HepG2 (cell line): ENCODE measurements at regions not wholly inside any gene's neighbourhood (a gene's known extent, or its start where the extent isn't known, plus 50 kb on each side); places are given as distances from the start of the nearest gene placed in this dataset.

ENCODE experiments used
- ATAC-seq: fragments of 200-7000 bp; cut with Tn5 transposase; 3 replicates; pipeline ENCODE4 v1.9.1; 2020; ENCODE audit warnings: mild to moderate bottlenecking, moderate library complexity
- BruUV-seq: library from RNA; stranded (reverse); fragments of 400-500 nt; replicated peaks from 2 replicates; lab custom pipeline; 2021; lab: Mats Ljungman, UMichigan
- CTCF ChIA-PET: fragments of 300-600 bp; formaldehyde crosslinking; extraction: SDS; loops from one replicate; lab custom pipeline; 2021; ENCODE audit warnings: low total read pairs, inconsistent platforms, low intra/inter-chr PET ratio; lab: Yijun Ruan, JAX
- POLR2A ChIA-PET: fragments of 350-600 bp; sonication (Branson Sonifier 250); formaldehyde crosslinking; loops from one replicate; lab custom pipeline; 2020; ENCODE audit warnings: antibody characterized with exemption, inconsistent platforms; lab: Yijun Ruan, JAX
- DNase-seq: peaks from one replicate; pipeline ENCODE4 v3.0.0-alpha.2; 2015; ENCODE audit warnings: low spot score
- FAIRE-seq: peaks from 3 replicates; lab custom pipeline; 2011; peaks lifted over from hg19 to GRCh38; lab: Jason Lieb, UNC
- H2AFZ ChIP-seq: one replicate; pipeline ENCODE4 v1.6.1; 2011; ENCODE audit warnings: low read length, inconsistent platforms
- H3K27ac ChIP-seq: fragments of 300-600 bp; 3 replicates; pipeline ENCODE4 v1.8.0; 2011; ENCODE audit warnings: mixed run types, mild to moderate bottlenecking, mixed read lengths, low read length, inconsistent platforms; ENCODE audit not compliant: insufficient read depth; ENCODE audit errors: extremely low read length
- H3K27me3 ChIP-seq, 2 experiments: fragments of 200-600 bp in 1 of 2; 2 replicates in 1 of 2; 3 replicates in 1 of 2; pipeline versions ENCODE4 v1.6.0 to v1.8.0; 2011; ENCODE audit warnings: low read length in 2 of 2, mild to moderate bottlenecking in 2 of 2, moderate library complexity in 2 of 2, inconsistent platforms in 1 of 2; ENCODE audit not compliant: insufficient read depth in 2 of 2, control insufficient read depth in 1 of 2
- H3K36me3 ChIP-seq, 2 experiments: fragments of 200-600 bp in 1 of 2; replicated peaks in 1 of 2; 2 replicates in 1 of 2; 3 replicates in 1 of 2; pipeline versions ENCODE4 v1.5.1 to v1.8.0; 2011; ENCODE audit warnings: low read length in 2 of 2, inconsistent platforms in 1 of 2; ENCODE audit not compliant: insufficient read depth in 2 of 2, control insufficient read depth in 1 of 2
- H3K4me1 ChIP-seq: 2 replicates; pipeline ENCODE4 v1.5.1; 2012; ENCODE audit warnings: low read length, inconsistent platforms; ENCODE audit not compliant: insufficient read depth
- H3K4me2 ChIP-seq: 2 replicates; pipeline ENCODE4 v1.6.0; 2011; ENCODE audit warnings: low read depth, low read length, inconsistent platforms
- H3K4me3 ChIP-seq, 3 experiments: fragments of 200-600 bp in 1 of 3; sonication (generic), shearing (Covaris generic) in 1 of 3; replicated peaks in 1 of 3; 2 replicates each; pipeline ENCODE4 v1.5.1; 2011 to 2016; ENCODE audit warnings: low read length in 3 of 3, inconsistent platforms in 2 of 3, low read depth in 2 of 3, mild to moderate bottlenecking in 2 of 3, control low read depth in 1 of 3, mixed read lengths in 1 of 3; ENCODE audit not compliant: insufficient read depth in 1 of 3
- H3K79me2 ChIP-seq: one replicate; pipeline ENCODE4 v1.6.1; 2011; ENCODE audit warnings: low read length, inconsistent platforms; ENCODE audit not compliant: insufficient read depth
- H3K9ac ChIP-seq: 2 replicates; pipeline ENCODE4 v1.6.0; 2011; ENCODE audit warnings: mild to moderate bottlenecking, low read depth, low read length, inconsistent platforms; ENCODE audit not compliant: insufficient read depth
- H3K9me3 ChIP-seq: 2 replicates; pipeline ENCODE4 v1.5.1; 2012; ENCODE audit warnings: mild to moderate bottlenecking, low read length
- H4K20me1 ChIP-seq: 2 replicates; pipeline ENCODE4 v1.6.0; 2011; ENCODE audit warnings: inconsistent platforms, mild to moderate bottlenecking, low read length, moderate library complexity; ENCODE audit not compliant: insufficient read depth
- CEBPB ChIP-seq: IDR thresholded peaks from 2 replicates; pipeline ENCODE4 v1.6.1; 2011; ENCODE audit warnings: low read depth, low read length, improper control_type of control experiment, borderline replicate concordance
- TOPORS ChIP-seq: sonication (generic); formaldehyde crosslinking; IDR thresholded peaks from 2 replicates; pipeline ENCODE4 v1.8.0; 2023; ENCODE audit warnings: mild to moderate bottlenecking, missing genetic modification reagents
- ZNF367 ChIP-seq: sonication (generic); formaldehyde crosslinking; IDR thresholded peaks from 2 replicates; pipeline ENCODE4 v1.4.0; 2020; ENCODE audit warnings: missing genetic modification reagents, borderline replicate concordance
- ZNF614 ChIP-seq: IDR thresholded peaks from 2 replicates; pipeline ENCODE4 v1.6.1; 2018; ENCODE audit warnings: missing biosample characterization, missing genetic modification reagents, inconsistent platforms, borderline replicate concordance
- WGBS: methylation state at CpG from one replicate; pipeline ENCODE4 v1.1.6; 2017; ENCODE audit warnings: low lambda C conversion rate; 5-methylcytosine and 5-hydroxymethylcytosine counted together
- in situ Hi-C: cut with HindIII; loops from 2 replicates; pipeline ENCODE4 v1.10.0; 2017; ENCODE audit warnings: low pct_unique_long_range_greater_than_20kb; ENCODE audit not compliant: extremely low pct_ligation_motif_present
- intact Hi-C: fragments of 100-400 bp; cut with micrococcal nuclease; formaldehyde crosslinking; loops from one replicate; pipeline ENCODE4 v1.10.0; 2022; ENCODE audit not compliant: unreplicated experiment

DNA sequence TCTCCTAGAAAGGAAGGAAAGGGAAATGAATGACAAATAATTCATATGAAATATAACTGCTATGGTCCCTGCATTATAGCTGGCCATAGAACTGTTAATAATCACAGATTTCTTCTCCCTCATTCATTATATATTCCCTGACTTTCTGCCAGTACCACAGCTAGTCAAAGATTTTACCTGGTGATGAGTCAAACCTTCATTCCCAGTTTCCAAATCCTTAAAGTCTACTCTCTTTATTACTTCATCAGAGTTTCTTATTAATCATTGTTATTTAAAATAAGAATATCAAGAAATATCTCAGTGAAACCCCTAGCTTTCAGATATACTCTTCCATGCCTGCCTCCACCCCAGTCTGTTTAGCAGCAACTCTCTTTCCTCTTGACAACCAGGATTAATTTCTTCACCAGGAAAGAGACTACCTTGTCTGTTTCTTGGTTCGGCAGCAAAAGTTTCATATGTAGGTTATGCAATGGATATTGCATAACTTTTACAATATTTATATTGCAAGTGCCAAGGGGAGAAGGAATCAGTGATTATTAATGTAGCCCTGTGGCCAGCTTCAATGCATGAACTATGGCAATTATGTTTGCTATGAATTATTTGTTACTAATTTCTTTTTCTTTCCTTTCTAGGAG lies 533.8 kb downstream of the FBXO15 start:
- H3K9me3 ChIP-seq, result no peaks in the 10 kb centered on the region
- FAIRE-seq (no peak), ATAC-seq (no peak), DNase-seq (no peak)
- no TSS peak for BruUV-seq
- H3K4me2 ChIP-seq, result no peak overlapping the region
- no peaks in the 10 kb centered on the region for H4K20me1 ChIP-seq
- TF ChIP-seq CEBPB (0 out of 2 replicates have a peak, but pooled peaks have one; percentile 16), ZNF614 (no peak), TOPORS (CRISPR knock-in tag) (no peak)
- in situ Hi-C loops, result no loop called here
- H3K9ac ChIP-seq, result no peak overlapping the region
- CTCF ChIA-PET, result no interaction called here
- intact Hi-C loops, result no loop called here
- no peak overlapping the region for H3K27ac ChIP-seq
- POLR2A ChIA-PET, result no interaction called here
- no peak overlapping the region for H2AFZ ChIP-seq
- no peaks in the 10 kb centered on the region for H3K4me1 ChIP-seq
- H3K36me3 ChIP-seq, result no peaks in the 10 kb centered on the region
- 0% methylated on average over 1 of the region's 1 CpG for WGBS
- H3K4me3 ChIP-seq, result no peak overlapping the region
- no peaks in the 10 kb centered on the region for H3K27me3 ChIP-seq
- no peaks in the 10 kb centered on the region for H3K79me2 ChIP-seq

DNA sequence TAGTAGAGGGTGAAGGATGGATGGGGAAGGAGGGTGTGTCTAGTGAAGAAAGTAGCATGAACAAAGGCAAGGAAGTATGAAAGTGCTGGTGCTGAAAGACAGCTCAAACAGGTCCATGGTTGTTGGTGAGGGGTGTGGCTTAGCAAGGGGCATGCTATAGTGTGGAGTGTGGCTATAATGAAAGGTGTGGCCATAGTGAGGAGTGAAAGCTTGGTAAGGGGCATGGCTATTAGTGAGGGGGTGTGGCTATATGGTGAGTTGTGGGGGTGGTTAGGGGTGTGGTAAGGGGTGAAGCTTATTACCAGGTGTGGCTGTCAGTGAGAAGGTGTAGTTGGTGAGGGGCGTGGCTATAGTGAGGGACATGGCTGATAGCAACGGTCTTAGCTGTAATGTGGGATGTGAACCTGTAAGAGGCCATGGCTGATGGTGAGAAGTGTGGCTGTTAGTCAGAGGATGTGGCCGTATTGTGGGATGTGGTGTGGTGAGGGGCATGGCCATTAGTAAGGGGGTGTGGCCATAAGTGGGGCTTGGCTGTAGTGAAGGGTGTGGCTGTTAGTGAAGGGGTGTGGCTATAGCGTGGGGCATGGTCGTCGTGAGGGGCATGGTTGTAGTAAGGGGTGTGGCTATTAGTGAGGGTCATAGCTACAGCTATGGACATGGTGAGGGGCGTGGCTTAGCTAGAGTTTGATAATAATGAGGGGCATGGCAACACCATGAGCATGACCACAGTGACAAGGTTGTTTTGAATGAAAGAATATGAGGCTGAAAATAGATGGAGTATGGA lies 549.6 kb downstream of the FBXO15 start:
- DNase-seq (no peak), ATAC-seq (no peak), FAIRE-seq (no peak)
- POLR2A ChIA-PET, result no interaction called here
- H3K4me3 ChIP-seq, result no peak overlapping the region
- in situ Hi-C loops, result no loop called here
- no TSS peak for BruUV-seq
- H3K9ac ChIP-seq, result no peak overlapping the region
- no peaks in the 10 kb centered on the region for H3K4me1 ChIP-seq
- H3K27ac ChIP-seq, result no peak overlapping the region
- CTCF ChIA-PET, result no interaction called here
- no peaks in the 10 kb centered on the region for H3K36me3 ChIP-seq
- no peak for TF ChIP-seq ZNF367 (CRISPR knock-in tag)
- TF ChIP-seq, all 625 proteins: peak for 0
- Histone ChIP-seq H3K27me3 (no peaks in the 10 kb centered on the region), H3K9me3 (no peaks in the 10 kb centered on the region), H2AFZ (no peak overlapping the region), H4K20me1 (no peaks in the 10 kb centered on the region), H3K4me2 (no peak overlapping the region), H3K79me2 (no peaks in the 10 kb centered on the region)
- 10% methylated on average over 7 of the region's 7 CpGs for WGBS
- intact Hi-C loops, result no loop called here
